ENCODE measurements at regions not wholly inside any gene's neighbourhood (a gene's known extent, or its start where the extent isn't known, plus 50 kb on each side); places are given as distances from the start of the nearest gene placed in this dataset.

DNA sequence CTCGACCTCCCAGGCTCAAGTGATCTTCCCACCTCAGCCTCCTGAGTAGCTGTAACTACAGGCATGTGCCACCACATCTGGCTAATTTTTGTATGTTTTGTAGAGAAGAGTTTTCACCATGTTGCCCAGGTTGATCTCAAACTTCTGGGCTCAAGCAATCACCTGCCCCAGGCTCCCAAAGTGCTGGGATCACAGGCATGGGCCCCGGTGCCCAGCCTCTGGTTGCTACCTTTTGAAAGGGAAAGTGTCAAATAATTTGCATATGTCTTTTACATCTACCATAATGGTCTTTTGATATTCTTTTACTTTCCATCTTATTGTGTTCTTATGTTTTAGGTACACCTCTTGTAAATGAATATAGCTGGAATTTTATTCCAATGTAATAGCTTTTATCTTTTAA is 263.1 kb upstream of the FN1 start:
- H3K27ac ChIP-seq (ENCODE audit: low read depth in 2 of 2, low read length in 2 of 2), result no peak overlapping the region
- intact Hi-C loops (cut with DNase I), result no loop called here
- H3K9me3 ChIP-seq (ENCODE audit: control insufficient read depth in 2 of 3, insufficient read depth in 1 of 3, low read length in 3 of 3), result no peaks in the 10 kb centered on the region
- no peaks in the 10 kb centered on the region for H3K4me1 ChIP-seq (ENCODE audit: control insufficient read depth in 2 of 3, insufficient read depth in 2 of 3, low read depth in 1 of 3, low read length in 3 of 3)
- FAIRE-seq (no peak), DNase-seq (no peak)
- H3K27me3 ChIP-seq (ENCODE audit: control insufficient read depth, insufficient read depth, low read length), result no peaks in the 10 kb centered on the region
- TF ChIP-seq, protein P1, sequence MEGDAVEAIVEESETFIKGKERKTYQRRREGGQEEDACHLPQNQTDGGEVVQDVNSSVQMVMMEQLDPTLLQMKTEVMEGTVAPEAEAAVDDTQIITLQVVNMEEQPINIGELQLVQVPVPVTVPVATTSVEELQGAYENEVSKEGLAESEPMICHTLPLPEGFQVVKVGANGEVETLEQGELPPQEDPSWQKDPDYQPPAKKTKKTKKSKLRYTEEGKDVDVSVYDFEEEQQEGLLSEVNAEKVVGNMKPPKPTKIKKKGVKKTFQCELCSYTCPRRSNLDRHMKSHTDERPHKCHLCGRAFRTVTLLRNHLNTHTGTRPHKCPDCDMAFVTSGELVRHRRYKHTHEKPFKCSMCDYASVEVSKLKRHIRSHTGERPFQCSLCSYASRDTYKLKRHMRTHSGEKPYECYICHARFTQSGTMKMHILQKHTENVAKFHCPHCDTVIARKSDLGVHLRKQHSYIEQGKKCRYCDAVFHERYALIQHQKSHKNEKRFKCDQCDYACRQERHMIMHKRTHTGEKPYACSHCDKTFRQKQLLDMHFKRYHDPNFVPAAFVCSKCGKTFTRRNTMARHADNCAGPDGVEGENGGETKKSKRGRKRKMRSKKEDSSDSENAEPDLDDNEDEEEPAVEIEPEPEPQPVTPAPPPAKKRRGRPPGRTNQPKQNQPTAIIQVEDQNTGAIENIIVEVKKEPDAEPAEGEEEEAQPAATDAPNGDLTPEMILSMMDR (IDR thresholded peaks at IDR 0.05; ENCODE audit: borderline replicate concordance, extremely low read depth, insufficient read depth), result no peak
- H3K36me3 ChIP-seq (ENCODE audit: control insufficient read depth in 2 of 3, insufficient read depth in 3 of 3, low read length in 3 of 3), result no peaks in the 10 kb centered on the region
- H3K4me3 ChIP-seq (ENCODE audit: low read length in 3 of 3), result no peak overlapping the region
- H3K9ac ChIP-seq (ENCODE audit: low read length in 3 of 3), result no peak overlapping the region

DNA sequence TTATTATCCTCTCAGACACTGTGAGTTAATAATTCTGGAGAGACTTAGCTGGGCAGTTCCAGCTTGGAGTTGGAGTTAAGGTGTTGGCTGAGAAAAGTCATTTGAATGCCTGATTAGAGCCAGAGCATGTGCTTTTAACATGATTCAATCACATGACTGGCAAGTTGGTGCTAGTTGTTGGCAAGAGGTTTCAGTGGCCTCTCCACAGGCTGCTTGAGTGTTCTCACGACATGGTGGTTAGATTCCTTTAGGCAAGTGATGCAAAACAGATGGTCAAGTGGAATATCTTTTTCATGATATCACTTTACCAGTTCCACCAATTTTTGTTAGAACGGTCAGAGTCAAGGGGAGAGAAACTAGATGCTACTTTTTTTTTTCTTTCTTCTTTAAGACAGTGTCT is 262.7 kb upstream of the FN1 start:
- Histone ChIP-seq H3K36me3 (ENCODE audit: control insufficient read depth in 2 of 3, insufficient read depth in 3 of 3, low read length in 3 of 3) (no peaks in the 10 kb centered on the region), H3K4me1 (ENCODE audit: control insufficient read depth in 2 of 3, insufficient read depth in 2 of 3, low read depth in 1 of 3, low read length in 3 of 3) (no peaks in the 10 kb centered on the region), H3K9me3 (ENCODE audit: control insufficient read depth in 2 of 3, insufficient read depth in 1 of 3, low read length in 3 of 3) (no peaks in the 10 kb centered on the region), H3K27ac (ENCODE audit: low read depth in 2 of 2, low read length in 2 of 2) (no peak overlapping the region), H3K9ac (ENCODE audit: low read length in 3 of 3) (no peak overlapping the region), H3K4me3 (ENCODE audit: low read length in 3 of 3) (no peak overlapping the region), H3K27me3 (ENCODE audit: control insufficient read depth, insufficient read depth, low read length) (no peaks in the 10 kb centered on the region)
- TF ChIP-seq, protein P1 (IDR thresholded peaks at IDR 0.05; ENCODE audit: borderline replicate concordance, extremely low read depth, insufficient read depth), result no peak
- FAIRE-seq (no peak), DNase-seq (no peak)
- intact Hi-C loops (cut with DNase I), result no loop called here

DNA sequence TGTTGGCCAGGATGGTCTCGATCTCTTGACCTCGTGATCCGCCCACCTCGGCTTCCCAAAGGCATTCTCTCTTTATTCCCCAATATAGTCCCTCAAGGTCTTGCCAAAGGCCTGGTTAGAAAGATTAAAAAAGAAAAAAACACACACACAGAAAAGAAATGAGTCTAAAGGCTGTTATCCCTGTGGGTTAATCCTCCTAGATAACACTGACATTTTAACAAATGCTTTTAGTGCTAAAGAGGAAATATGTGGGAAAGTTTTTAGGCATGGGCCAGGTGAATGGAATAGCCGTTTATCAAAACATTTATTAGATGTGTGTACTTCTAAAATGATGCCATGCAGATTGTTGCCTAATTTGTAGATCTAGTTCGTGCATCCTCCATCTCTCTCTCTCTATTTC is 261.6 kb upstream of the FN1 start:
- Histone ChIP-seq H3K4me3 (ENCODE audit: low read length in 3 of 3) (no peak overlapping the region), H3K9ac (ENCODE audit: low read length in 3 of 3) (no peak overlapping the region), H3K27me3 (ENCODE audit: control insufficient read depth, insufficient read depth, low read length) (no peaks in the 10 kb centered on the region), H3K36me3 (ENCODE audit: control insufficient read depth in 2 of 3, insufficient read depth in 3 of 3, low read length in 3 of 3) (no peaks in the 10 kb centered on the region), H3K4me1 (ENCODE audit: control insufficient read depth in 2 of 3, insufficient read depth in 2 of 3, low read depth in 1 of 3, low read length in 3 of 3) (no peaks in the 10 kb centered on the region), H3K9me3 (ENCODE audit: control insufficient read depth in 2 of 3, insufficient read depth in 1 of 3, low read length in 3 of 3) (no peaks in the 10 kb centered on the region), H3K27ac (ENCODE audit: low read depth in 2 of 2, low read length in 2 of 2) (no peak overlapping the region)
- TF ChIP-seq, protein P1 (IDR thresholded peaks at IDR 0.05; ENCODE audit: borderline replicate concordance, extremely low read depth, insufficient read depth), result no peak
- intact Hi-C loops (cut with DNase I), result no loop called here
- DNase-seq, result no peak
- FAIRE-seq, result no peak

DNA sequence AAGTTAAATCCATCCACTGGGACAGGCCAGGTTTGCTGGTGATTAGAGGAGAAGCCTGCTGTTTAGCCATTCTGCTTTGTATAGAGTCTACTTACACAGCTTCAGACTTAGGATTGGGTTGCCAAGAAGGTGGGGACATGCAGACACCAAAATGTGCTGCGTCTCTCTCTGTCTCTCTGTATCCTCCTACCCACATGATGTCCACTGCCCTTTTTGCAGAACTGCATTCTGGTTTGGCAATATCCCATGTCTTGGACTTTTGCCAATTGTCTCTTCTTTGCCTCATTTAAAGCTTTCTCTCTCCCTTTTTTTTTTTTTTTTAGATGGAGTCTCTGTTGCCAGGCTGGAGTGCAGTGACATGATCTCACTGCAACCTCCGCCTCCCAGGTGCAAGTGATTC is 261.1 kb upstream of the FN1 start:
- TF ChIP-seq, protein P1 (IDR thresholded peaks at IDR 0.05; ENCODE audit: borderline replicate concordance, extremely low read depth, insufficient read depth), result no peak
- no peak for FAIRE-seq
- intact Hi-C loops (cut with DNase I), result no loop called here
- DNase-seq, result no peak
- Histone ChIP-seq H3K9ac (ENCODE audit: low read length in 3 of 3) (no peak overlapping the region), H3K4me1 (ENCODE audit: control insufficient read depth in 2 of 3, insufficient read depth in 2 of 3, low read depth in 1 of 3, low read length in 3 of 3) (no peaks in the 10 kb centered on the region), H3K27me3 (ENCODE audit: control insufficient read depth, insufficient read depth, low read length) (no peaks in the 10 kb centered on the region), H3K27ac (ENCODE audit: low read depth in 2 of 2, low read length in 2 of 2) (no peak overlapping the region), H3K9me3 (ENCODE audit: control insufficient read depth in 2 of 3, insufficient read depth in 1 of 3, low read length in 3 of 3) (no peaks in the 10 kb centered on the region), H3K36me3 (ENCODE audit: control insufficient read depth in 2 of 3, insufficient read depth in 3 of 3, low read length in 3 of 3) (no peaks in the 10 kb centered on the region), H3K4me3 (ENCODE audit: low read length in 3 of 3) (no peak overlapping the region)
